Body of pancreas (tissue), 4 donors: ENCODE measurements at regions not wholly inside any gene's neighbourhood (a gene's known extent, or its start where the extent isn't known, plus 50 kb on each side); places are given as distances from the start of the nearest gene placed in this dataset.
"Not testable (repeated sequence)": the region's sequence is repeated elsewhere in the genome, so short reads cannot be mapped to it uniquely, and the experiment has no call there.

ENCODE experiments used
- ATAC-seq: fragments of 150-250 bp; one replicate; pipeline ENCODE4 v1.9.1; 2016
- DNase-seq, 4 donors: peaks; one replicate each; pipeline ENCODE4 v3.0.0-alpha.2; 2019
- H3K27ac ChIP-seq, 4 donors: fragments of 200-600 bp; sonication (generic); 1 replicate in 3 of 4; 2 replicates in 1 of 4; pipeline versions ENCODE4 v1.5.1 to v1.6.1; 2016 to 2019; ENCODE audit warnings: mild to moderate bottlenecking in 1 of 4, mixed read lengths in 1 of 4, moderate library complexity in 1 of 4
- H3K27me3 ChIP-seq, 2 donors: fragments of 200-600 bp; sonication (generic); one replicate each; pipeline ENCODE4 v1.6.0; 2016; ENCODE audit warnings: mild to moderate bottlenecking in 1 of 2
- H3K36me3 ChIP-seq, 2 donors: fragments of 200-600 bp; sonication (generic); replicated peaks in 1 of 2; 2 replicates each; pipeline ENCODE4 v1.5.1; 2016; ENCODE audit warnings: low read depth in 2 of 2; ENCODE audit not compliant: insufficient read depth in 1 of 2
- H3K4me1 ChIP-seq: fragments of 200-600 bp; sonication (generic); one replicate; pipeline ENCODE4 v1.6.0; 2016
- H3K4me3 ChIP-seq, 2 donors: fragments of 200-600 bp; sonication (generic); 1 replicate in 1 of 2; 2 replicates in 1 of 2; pipeline ENCODE4 v1.5.1; 2016 to 2019
- H3K9me3 ChIP-seq, 3 donors: fragments of 200-600 bp; sonication (generic); 1 replicate in 2 of 3; 2 replicates in 1 of 3; pipeline ENCODE4 v1.5.1; 2016
- POLR2A ChIP-seq, 3 donors: fragments of 450-650 bp; IDR thresholded peaks; one replicate each; pipeline ENCODE4 v1.6.1; 2016; ENCODE audit warnings: antibody characterized with exemption in 3 of 3, mild to moderate bottlenecking in 2 of 3
- WGBS, 2 donors: methylation state at CpG; one replicate each; pipeline ENCODE4 v1.1.5; 2017; 5-methylcytosine and 5-hydroxymethylcytosine counted together
- intact Hi-C: fragments of 100-400 bp; cut with DNase I; formaldehyde crosslinking; loops from one replicate; pipeline ENCODE4 v1.15.1; 2023
- TF ChIP-seq, protein P1 (sequence below), 7 experiments: fragments of 450-650 bp in 4 of 7; fragments of 200-600 bp in 3 of 7; sonication (generic) in 3 of 7; IDR thresholded peaks; one replicate each; pipeline ENCODE4 v1.5.1; 2016 to 2019; ENCODE audit warnings: antibody characterized with exemption in 7 of 7

DNA sequence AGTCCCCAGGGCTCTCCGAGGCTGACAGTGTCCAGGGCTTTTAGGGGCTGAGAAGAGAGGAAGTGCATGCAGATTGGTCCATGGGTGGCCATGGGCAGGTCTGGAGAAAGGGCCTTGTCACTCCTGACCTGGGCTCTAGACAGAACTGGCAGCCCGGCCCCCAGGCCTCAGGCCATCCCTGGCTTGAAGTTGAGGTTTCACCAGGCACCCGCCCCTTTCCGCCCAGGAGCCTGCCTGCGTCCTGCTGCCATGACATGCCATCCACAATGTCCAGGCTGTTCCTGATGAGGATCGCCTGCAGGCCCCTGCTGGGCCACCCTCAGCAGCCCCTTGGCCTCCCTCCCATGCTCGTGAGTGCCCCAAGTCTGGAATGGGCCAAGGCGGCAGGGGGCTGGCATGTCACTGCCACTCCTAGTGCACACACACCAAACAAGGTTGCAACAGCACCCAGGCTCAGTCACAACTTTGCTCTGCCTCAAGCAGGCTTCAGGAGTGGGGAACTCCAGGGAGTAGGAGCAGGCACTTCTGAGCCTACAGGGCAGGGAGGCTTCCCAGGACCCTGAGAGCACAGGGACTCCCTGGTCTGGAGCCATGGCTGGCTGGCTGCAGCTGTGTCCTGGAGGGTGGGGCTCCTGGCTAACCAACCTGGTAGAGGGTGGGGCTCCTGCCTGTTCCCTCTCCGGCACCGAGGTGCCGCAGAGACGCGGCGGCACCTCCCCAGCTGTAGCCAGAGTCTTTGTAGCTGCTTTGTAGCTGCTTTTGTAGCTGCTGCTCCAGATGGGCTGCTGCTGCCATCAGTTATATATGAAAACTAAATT, 1457.1 kb upstream of the GBE1 start:
- DNase-seq (no peak), ATAC-seq (no peak)
- 81 to 82% methylated on average over 10 to 14 of the region's 14 CpGs for WGBS, 2 donors
- TF ChIP-seq POLR2A (IDR thresholded peaks at IDR 0.05) = no peak
- TF ChIP-seq, protein P1, sequence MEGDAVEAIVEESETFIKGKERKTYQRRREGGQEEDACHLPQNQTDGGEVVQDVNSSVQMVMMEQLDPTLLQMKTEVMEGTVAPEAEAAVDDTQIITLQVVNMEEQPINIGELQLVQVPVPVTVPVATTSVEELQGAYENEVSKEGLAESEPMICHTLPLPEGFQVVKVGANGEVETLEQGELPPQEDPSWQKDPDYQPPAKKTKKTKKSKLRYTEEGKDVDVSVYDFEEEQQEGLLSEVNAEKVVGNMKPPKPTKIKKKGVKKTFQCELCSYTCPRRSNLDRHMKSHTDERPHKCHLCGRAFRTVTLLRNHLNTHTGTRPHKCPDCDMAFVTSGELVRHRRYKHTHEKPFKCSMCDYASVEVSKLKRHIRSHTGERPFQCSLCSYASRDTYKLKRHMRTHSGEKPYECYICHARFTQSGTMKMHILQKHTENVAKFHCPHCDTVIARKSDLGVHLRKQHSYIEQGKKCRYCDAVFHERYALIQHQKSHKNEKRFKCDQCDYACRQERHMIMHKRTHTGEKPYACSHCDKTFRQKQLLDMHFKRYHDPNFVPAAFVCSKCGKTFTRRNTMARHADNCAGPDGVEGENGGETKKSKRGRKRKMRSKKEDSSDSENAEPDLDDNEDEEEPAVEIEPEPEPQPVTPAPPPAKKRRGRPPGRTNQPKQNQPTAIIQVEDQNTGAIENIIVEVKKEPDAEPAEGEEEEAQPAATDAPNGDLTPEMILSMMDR (IDR thresholded peaks at IDR 0.05) = no peak
- H3K4me3 ChIP-seq = no peak overlapping the region
- intact Hi-C loops = no loop called here
- H3K9me3 ChIP-seq = no peaks in the 10 kb centered on the region
- H3K27me3 ChIP-seq = no peaks in the 10 kb centered on the region
- H3K4me1 ChIP-seq = no peaks in the 10 kb centered on the region
- H3K36me3 ChIP-seq = no peaks in the 10 kb centered on the region
- no peak overlapping the region for H3K27ac ChIP-seq

DNA sequence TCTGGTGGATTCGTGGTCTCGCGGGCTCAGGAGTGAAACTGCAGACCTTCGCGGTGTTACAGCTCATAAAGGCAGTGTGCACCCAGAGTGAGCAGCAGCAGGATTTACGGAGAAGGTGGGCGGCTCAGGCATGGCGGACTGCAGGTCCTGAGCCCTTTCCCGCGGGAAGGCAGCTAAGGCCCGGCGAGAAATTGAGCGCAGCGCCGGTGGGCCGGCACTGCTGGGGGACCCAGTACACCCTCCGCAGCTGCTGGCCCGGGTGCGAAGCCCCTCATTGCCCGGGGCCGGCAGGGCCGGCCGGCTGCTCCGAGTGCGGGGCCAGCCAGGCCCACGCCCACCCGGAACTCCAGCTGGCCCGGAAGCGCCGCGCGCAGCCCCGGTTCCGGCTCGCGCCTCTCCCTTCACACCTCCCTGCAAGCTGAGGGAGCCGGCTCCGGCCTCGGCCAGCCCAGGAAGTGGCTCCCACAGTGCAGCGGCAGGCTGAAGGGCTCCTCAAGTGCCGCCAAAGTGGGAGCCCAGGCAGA, 1456.2 kb upstream of the GBE1 start:
- 95 to 96% methylated on average over 25 to 31 of the region's 41 CpGs for WGBS, 2 donors
- intact Hi-C loops, ATAC-seq, DNase-seq, H3K4me1 ChIP-seq, H3K27me3 ChIP-seq, H3K4me3 ChIP-seq, H3K27ac ChIP-seq, H3K36me3 ChIP-seq, H3K9me3 ChIP-seq: not testable (repeated sequence)

DNA sequence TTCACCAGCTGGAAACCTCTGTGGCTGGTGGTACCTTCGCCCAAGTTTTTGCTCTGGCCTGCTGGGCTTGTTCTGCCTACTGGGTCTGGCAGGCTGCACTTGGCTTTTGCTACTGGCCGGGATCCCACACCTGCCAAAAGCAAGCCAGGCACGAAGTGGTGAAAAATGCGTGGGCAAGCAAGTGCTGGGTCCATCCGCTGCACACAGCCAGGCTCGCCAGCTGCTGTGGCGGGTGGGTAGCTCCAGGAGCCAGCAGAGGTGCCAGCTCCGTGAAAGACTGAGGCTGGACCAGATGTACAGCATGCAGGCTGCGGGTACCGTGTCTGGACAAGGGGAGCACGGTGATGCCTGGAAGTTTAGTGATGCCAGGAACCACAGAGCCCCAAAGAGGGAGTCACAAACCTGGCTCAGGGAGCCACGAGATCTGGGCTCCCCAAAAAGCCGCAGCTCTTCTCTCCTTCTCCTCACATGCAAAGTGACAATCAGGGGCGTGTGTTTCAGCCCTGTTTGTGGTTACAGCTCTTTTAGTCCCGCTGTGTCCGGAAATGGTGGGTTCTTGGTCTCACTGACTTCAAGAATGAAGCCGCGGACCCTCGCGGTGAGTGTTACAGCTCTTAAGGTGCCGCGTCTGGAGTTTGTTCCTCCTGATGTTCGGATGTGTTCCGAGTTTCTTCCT, 1455.6 kb upstream of the GBE1 start:
- no peak for ATAC-seq
- Histone ChIP-seq H3K27me3 (no peaks in the 10 kb centered on the region), H3K36me3 (no peaks in the 10 kb centered on the region), H3K9me3 (no peaks in the 10 kb centered on the region), H3K27ac (no peak overlapping the region), H3K4me1 (no peaks in the 10 kb centered on the region), H3K4me3 (no peak overlapping the region)
- DNase-seq = no peak
- intact Hi-C loops = no loop called here
- TF ChIP-seq, protein P1 (IDR thresholded peaks at IDR 0.05) = no peak
- no peak for TF ChIP-seq POLR2A (IDR thresholded peaks at IDR 0.05)
- 79 to 85% methylated on average over 24 of the region's 24 CpGs for WGBS, 2 donors

DNA sequence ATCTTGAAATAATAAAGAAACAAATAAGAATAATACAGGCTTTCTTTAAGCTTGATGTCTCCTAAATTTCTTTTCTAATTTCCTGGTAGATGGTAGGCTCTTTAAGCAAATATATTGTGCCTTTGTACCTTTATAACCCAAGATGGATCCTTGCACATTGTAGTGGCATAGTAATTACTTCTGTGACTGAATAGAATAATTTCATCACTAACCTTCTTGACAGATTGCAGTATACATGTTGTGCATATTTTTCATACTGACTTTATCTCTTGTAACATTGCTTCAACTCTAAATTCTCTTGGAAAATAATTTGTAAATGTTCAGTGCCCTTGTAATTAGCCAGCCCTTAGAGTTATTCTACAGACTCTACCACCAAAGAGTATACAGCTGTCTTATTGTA, 1433.8 kb upstream of the GBE1 start:
- no peaks in the 10 kb centered on the region for H3K36me3 ChIP-seq
- DNase-seq (no peak), ATAC-seq (no peak)
- H3K27ac ChIP-seq = no peak overlapping the region
- H3K4me3 ChIP-seq = no peak overlapping the region
- H3K27me3 ChIP-seq = no peaks in the 10 kb centered on the region
- TF ChIP-seq, protein P1 (IDR thresholded peaks at IDR 0.05) = no peak
- no peak for TF ChIP-seq POLR2A (IDR thresholded peaks at IDR 0.05)
- H3K9me3 ChIP-seq = no peaks in the 10 kb centered on the region
- intact Hi-C loops = no loop called here
- no peaks in the 10 kb centered on the region for H3K4me1 ChIP-seq

DNA sequence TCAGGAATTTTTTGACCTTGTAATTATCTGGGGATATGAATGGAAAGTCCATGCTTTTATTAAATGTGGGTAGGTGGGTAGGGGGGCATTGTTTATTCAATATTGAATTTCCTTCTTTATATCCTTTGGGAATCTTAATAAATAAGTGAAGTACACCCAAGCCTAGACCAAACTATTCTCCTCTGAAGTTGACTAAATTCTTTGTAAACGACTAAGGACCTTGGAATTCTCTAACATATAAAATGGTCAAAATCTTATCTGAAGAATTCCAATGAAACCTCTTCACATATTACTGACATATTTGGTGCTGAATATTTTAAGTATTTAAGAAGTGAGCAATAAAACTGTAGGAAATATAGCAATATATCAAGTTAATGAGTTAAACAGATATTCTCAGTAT, 1432.1 kb upstream of the GBE1 start:
- DNase-seq (no peak), ATAC-seq (no peak)
- H3K4me1 ChIP-seq = no peaks in the 10 kb centered on the region
- intact Hi-C loops = no loop called here
- H3K27me3 ChIP-seq = no peaks in the 10 kb centered on the region
- no peaks in the 10 kb centered on the region for H3K36me3 ChIP-seq
- no peak overlapping the region for H3K27ac ChIP-seq
- TF ChIP-seq, protein P1 (IDR thresholded peaks at IDR 0.05) = no peak
- TF ChIP-seq POLR2A (IDR thresholded peaks at IDR 0.05) = no peak
- 63 to 64% methylated on average over 1 of the region's 1 CpG for WGBS, 2 donors
- H3K9me3 ChIP-seq = no peaks in the 10 kb centered on the region
- no peak overlapping the region for H3K4me3 ChIP-seq
